ENCODE measurements at regions not wholly inside any gene's neighbourhood (a gene's known extent, or its start where the extent isn't known, plus 50 kb on each side); places are given as distances from the start of the nearest gene placed in this dataset.

GRCh38 chr3:118196183-118196582 is 838.5 kb downstream of the IGSF11 start:
- WGBS (ENCODE audit: low lambda C conversion rate): 8% methylated on average over 1 of the region's 1 CpG
- POLR2A ChIA-PET: no interaction called here
- Histone ChIP-seq H2AFZ (ENCODE audit: low read depth) (no peak overlapping the region), H3K4me2 (no peak overlapping the region), H3K9me2 (no peaks in the 10 kb centered on the region), H3K36me3 (replicated peaks in 1 of 2; ENCODE audit: control insufficient read depth in 1 of 2, insufficient read depth in 2 of 2, low read length in 1 of 2) (no peaks in the 10 kb centered on the region), H3K79me2 (ENCODE audit: insufficient read depth) (no peaks in the 10 kb centered on the region), H3K27me3 (ENCODE audit: insufficient read depth) (no peaks in the 10 kb centered on the region), H3F3A (replicated peaks; ENCODE audit: insufficient read depth) (no peaks in the 10 kb centered on the region), H3K27ac (ENCODE audit: low read depth in 2 of 2, low read length in 1 of 2) (no peak overlapping the region), H4K20me1 (ENCODE audit: insufficient read depth) (no peaks in the 10 kb centered on the region), H3K4me1 (ENCODE audit: control insufficient read depth in 1 of 2, insufficient read depth in 2 of 2, low read depth in 1 of 2, low read length in 1 of 2) (no peaks in the 10 kb centered on the region), H3K9me3 (0 out of 2 replicates have a peak, but pooled peaks cover 11% of the 10 kb centered on the region), H3K4me3 (ENCODE audit: low read depth in 2 of 2, low read length in 1 of 2) (no peak overlapping the region), H3K9ac (no peak overlapping the region)
- CTCF ChIA-PET: no interaction called here
- no peak for DNase-seq
- TF ChIP-seq CHD2 (IDR thresholded peaks at IDR 0.05; ENCODE audit: low read length, partially characterized antibody) (no peak), USF2 (IDR thresholded peaks at IDR 0.05; ENCODE audit: borderline replicate concordance, low read depth, low read length) (no peak), USF1 (IDR thresholded peaks at IDR 0.05; ENCODE audit: borderline replicate concordance, low read depth) (no peak), TCF12 (IDR thresholded peaks at IDR 0.05) (no peak), TEAD4 (IDR thresholded peaks at IDR 0.05; ENCODE audit: borderline replicate concordance, insufficient read depth) (no peak)

GRCh38 chr3:118199044-118199443 is 835.6 kb downstream of the IGSF11 start:
- H3F3A ChIP-seq (replicated peaks; ENCODE audit: insufficient read depth): no peaks in the 10 kb centered on the region
- no peak for DNase-seq
- TF ChIP-seq REST (IDR thresholded peaks at IDR 0.05; ENCODE audit: low read depth, low read length): no peak
- TF ChIP-seq JUND (IDR thresholded peaks at IDR 0.05): no peak
- TF ChIP-seq GABPA (IDR thresholded peaks at IDR 0.05; ENCODE audit: low read depth): no peak
- TF ChIP-seq SIN3A (IDR thresholded peaks at IDR 0.05; ENCODE audit: borderline replicate concordance, low read depth, low read length): no peak
- no peak overlapping the region for H3K4me3 ChIP-seq (ENCODE audit: low read depth in 2 of 2, low read length in 1 of 2)
- ChIA-PET POLR2A (no interaction called here), CTCF (no interaction called here)
- H3K79me2 ChIP-seq (ENCODE audit: insufficient read depth): no peaks in the 10 kb centered on the region
- H2AFZ ChIP-seq (ENCODE audit: low read depth): no peak overlapping the region
- no peaks in the 10 kb centered on the region for H3K4me1 ChIP-seq (ENCODE audit: control insufficient read depth in 1 of 2, insufficient read depth in 2 of 2, low read depth in 1 of 2, low read length in 1 of 2)
- H4K20me1 ChIP-seq (ENCODE audit: insufficient read depth): no peaks in the 10 kb centered on the region
- H3K36me3 ChIP-seq (replicated peaks in 1 of 2; ENCODE audit: control insufficient read depth in 1 of 2, insufficient read depth in 2 of 2, low read length in 1 of 2): no peaks in the 10 kb centered on the region
- WGBS (ENCODE audit: low lambda C conversion rate): 71% methylated on average over 4 of the region's 4 CpGs
- H3K27me3 ChIP-seq (ENCODE audit: insufficient read depth): no peaks in the 10 kb centered on the region
- no peak overlapping the region for H3K4me2 ChIP-seq
- 0 out of 2 replicates have a peak, but pooled peaks cover 11% of the 10 kb centered on the region for H3K9me3 ChIP-seq
- no peaks in the 10 kb centered on the region for H3K9me2 ChIP-seq
- no peak overlapping the region for H3K27ac ChIP-seq (ENCODE audit: low read depth in 2 of 2, low read length in 1 of 2)
- no peak overlapping the region for H3K9ac ChIP-seq
